H1 (cell line): ENCODE measurements at regions not wholly inside any gene's neighbourhood (a gene's known extent, or its start where the extent isn't known, plus 50 kb on each side); places are given as distances from the start of the nearest gene placed in this dataset.

Experiments used
- CTCF ChIA-PET: fragments of 300-600 bp; sonication (Branson Sonifier 250); formaldehyde crosslinking; loops from one replicate; lab custom pipeline; 2021; ENCODE audit not compliant: partially characterized antibody; lab: Charles Lee
- POLR2A ChIA-PET: fragments of 300-600 bp; sonication (Branson Sonifier 250); formaldehyde crosslinking; loops from one replicate; lab custom pipeline; 2021; ENCODE audit warnings: inconsistent platforms; ENCODE audit not compliant: partially characterized antibody; lab: Charles Lee
- DNase-seq, 2 experiments: peaks; one replicate each; pipeline versions ENCODE4 v3.0.0 to v3.0.0-alpha.2; 2010 to 2022; ENCODE audit warnings: low spot score in 2 of 2, low read depth in 1 of 2, mixed read lengths in 1 of 2
- FAIRE-seq: peaks from 2 replicates; lab custom pipeline; 2011; peaks lifted over from hg19 to GRCh38; lab: Jason Lieb, UNC
- H2AFZ ChIP-seq: 2 replicates; pipeline ENCODE4 v1.8.1; 2012; ENCODE audit warnings: low read length, inconsistent platforms
- H2AK5ac ChIP-seq: 2 replicates; pipeline ENCODE4 v1.6.1; 2013; ENCODE audit warnings: low read depth, low read length
- H2BK120ac ChIP-seq: replicated peaks from 2 replicates; pipeline ENCODE3; 2013; ENCODE audit warnings: low read depth, low read length, inconsistent platforms
- H2BK12ac ChIP-seq: 2 replicates; pipeline ENCODE4 v1.6.1; 2013; ENCODE audit warnings: low read depth, low read length
- H2BK15ac ChIP-seq: 2 replicates; pipeline ENCODE4 v1.6.1; 2013; ENCODE audit warnings: low read length
- H2BK20ac ChIP-seq: 2 replicates; pipeline ENCODE4 v1.6.1; 2013; ENCODE audit warnings: low read length
- H2BK5ac ChIP-seq: 2 replicates; pipeline ENCODE4 v1.6.1; 2013; ENCODE audit warnings: low read depth, low read length
- H3K14ac ChIP-seq: 2 replicates; pipeline ENCODE4 v1.6.1; 2013; ENCODE audit warnings: inconsistent platforms; ENCODE audit not compliant: insufficient read length
- H3K18ac ChIP-seq: 2 replicates; pipeline ENCODE4 v1.6.1; 2013; ENCODE audit warnings: low read length; ENCODE audit errors: extremely low read depth
- H3K23ac ChIP-seq: 2 replicates; pipeline ENCODE4 v1.6.1; 2013; ENCODE audit warnings: inconsistent platforms; ENCODE audit not compliant: insufficient read length
- H3K23me2 ChIP-seq: 2 replicates; pipeline ENCODE4 v1.6.1; 2013; ENCODE audit warnings: low read depth, low read length
- H3K27ac ChIP-seq: 2 replicates; pipeline ENCODE4 v1.6.1; 2011; ENCODE audit warnings: low read depth, low read length, inconsistent platforms
- H3K27me3 ChIP-seq, 4 experiments: replicated peaks in 1 of 4; 1 replicate in 1 of 4; 2 replicates in 3 of 4; pipeline versions ENCODE4 v1.6.1 to v1.8.1; 2011 to 2013; ENCODE audit warnings: low read length in 3 of 4, mild to moderate bottlenecking in 3 of 4, inconsistent platforms in 2 of 4, mixed read lengths in 2 of 4, moderate library complexity in 1 of 4; ENCODE audit not compliant: control insufficient read depth in 3 of 4, insufficient read depth in 3 of 4; ENCODE audit errors: extremely low read depth in 1 of 4
- H3K36me3 ChIP-seq, 4 experiments: 2 replicates each; pipeline versions ENCODE4 v1.6.1 to v1.8.1; 2011 to 2013; ENCODE audit warnings: mild to moderate bottlenecking in 4 of 4, low read length in 3 of 4, moderate library complexity in 2 of 4, control low read depth in 1 of 4, inconsistent platforms in 1 of 4; ENCODE audit not compliant: insufficient read depth in 4 of 4, control insufficient read depth in 2 of 4
- H3K4ac ChIP-seq: replicated peaks from 2 replicates; pipeline ENCODE3; 2013; ENCODE audit warnings: low read length, low read depth, mixed read lengths, inconsistent platforms; ENCODE audit not compliant: insufficient read length
- H3K4me1 ChIP-seq, 4 experiments: replicated peaks in 1 of 4; 1 replicate in 1 of 4; 2 replicates in 3 of 4; pipeline versions ENCODE4 v1.6.1 to v1.8.1; 2011 to 2013; ENCODE audit warnings: low read length in 3 of 4, inconsistent platforms in 2 of 4, mixed read lengths in 1 of 4; ENCODE audit not compliant: insufficient read depth in 4 of 4, control insufficient read depth in 3 of 4
- H3K4me2 ChIP-seq, 2 experiments: 2 replicates each; pipeline versions ENCODE4 v1.6.1 to v1.8.1; 2011 to 2013; ENCODE audit warnings: low read depth in 2 of 2, low read length in 2 of 2, control low read depth in 1 of 2, inconsistent platforms in 1 of 2, mild to moderate bottlenecking in 1 of 2; ENCODE audit not compliant: insufficient read depth in 1 of 2
- H3K4me3 ChIP-seq, 4 experiments: fragments of 200-600, 300-600 bp in 1 of 4; sonication (generic), shearing (Covaris generic), sonication (Bioruptor Twin) in 1 of 4; 2 replicates each; pipeline versions ENCODE4 v1.5.1 to v1.8.1; 2011 to 2016; ENCODE audit warnings: low read length in 4 of 4, low read depth in 3 of 4, control low read depth in 2 of 4, inconsistent platforms in 2 of 4, mild to moderate bottlenecking in 2 of 4, mixed read lengths in 1 of 4, moderate library complexity in 1 of 4; ENCODE audit not compliant: insufficient read depth in 2 of 4; ENCODE audit errors: extremely low read depth in 1 of 4
- H3K56ac ChIP-seq: replicated peaks from 2 replicates; pipeline ENCODE3; 2013; ENCODE audit warnings: low read depth, mild to moderate bottlenecking, mixed read lengths, low read length, inconsistent platforms; ENCODE audit not compliant: insufficient read length
- H3K79me1 ChIP-seq: 2 replicates; pipeline ENCODE4 v1.6.1; 2013; ENCODE audit warnings: low read depth, low read length, control low read depth
- H3K79me2 ChIP-seq, 2 experiments: 2 replicates each; pipeline versions ENCODE4 v1.6.1 to v1.8.1; 2012 to 2013; ENCODE audit warnings: low read length in 2 of 2, mild to moderate bottlenecking in 2 of 2, inconsistent platforms in 1 of 2; ENCODE audit not compliant: insufficient read depth in 2 of 2, control insufficient read depth in 1 of 2
- H3K9ac ChIP-seq, 4 experiments: replicated peaks in 1 of 4; 1 replicate in 1 of 4; 2 replicates in 3 of 4; pipeline versions ENCODE4 v1.6.1 to v1.8.1; 2011 to 2013; ENCODE audit warnings: low read depth in 3 of 4, low read length in 3 of 4, control low read depth in 2 of 4, mild to moderate bottlenecking in 2 of 4, moderate library complexity in 2 of 4, inconsistent platforms in 1 of 4; ENCODE audit errors: extremely low read depth in 1 of 4
- H3K9me3 ChIP-seq, 2 experiments: 2 replicates each; pipeline versions ENCODE4 v1.6.1 to v1.8.1; 2012 to 2013; ENCODE audit warnings: mild to moderate bottlenecking in 2 of 2, moderate library complexity in 2 of 2, control low read depth in 1 of 2, inconsistent platforms in 1 of 2, low read depth in 1 of 2, low read length in 1 of 2, mixed read lengths in 1 of 2; ENCODE audit not compliant: insufficient read depth in 2 of 2
- H4K20me1 ChIP-seq, 2 experiments: replicated peaks in 1 of 2; 2 replicates each; pipeline versions ENCODE3 to v1.8.1; 2011 to 2013; ENCODE audit warnings: inconsistent platforms in 2 of 2, low read length in 2 of 2, mild to moderate bottlenecking in 1 of 2; ENCODE audit not compliant: insufficient read depth in 2 of 2, control insufficient read depth in 1 of 2
- H4K5ac ChIP-seq: 2 replicates; pipeline ENCODE4 v1.6.1; 2013; ENCODE audit warnings: low read length, low read depth, mixed read lengths, inconsistent platforms; ENCODE audit not compliant: insufficient read length
- H4K8ac ChIP-seq: 2 replicates; pipeline ENCODE4 v1.8.0; 2013; ENCODE audit warnings: mild to moderate bottlenecking, moderate library complexity, low read length, inconsistent platforms; ENCODE audit not compliant: insufficient read depth; ENCODE audit errors: extremely low read depth
- H4K91ac ChIP-seq: replicated peaks from 2 replicates; pipeline ENCODE3; 2013; ENCODE audit warnings: low read length, mixed read lengths, inconsistent platforms; ENCODE audit not compliant: insufficient read length
- ASH2L ChIP-seq: fragments of 200-600, 300-600 bp; sonication (generic); IDR thresholded peaks from one replicate; pipeline ENCODE4 v1.7.1; 2017; ENCODE audit warnings: low read length
- CBX8 ChIP-seq: fragments of 300-800, 300-1000 bp; sonication (generic); IDR thresholded peaks from 2 replicates; pipeline ENCODE4 v1.7.1; 2016; ENCODE audit warnings: low read depth, low read length, borderline replicate concordance
- EP300 ChIP-seq, 2 experiments: IDR thresholded peaks; 1 replicate in 1 of 2; 2 replicates in 1 of 2; pipeline ENCODE4 v1.6.1; 2011 to 2012; ENCODE audit warnings: low read depth in 2 of 2, low read length in 2 of 2, mild to moderate bottlenecking in 2 of 2, borderline replicate concordance in 1 of 2, inconsistent platforms in 1 of 2, moderate library complexity in 1 of 2
- GABPA ChIP-seq: IDR thresholded peaks from 2 replicates; pipeline ENCODE4 v1.6.1; 2011; ENCODE audit warnings: mild to moderate bottlenecking, low read length, moderate library complexity, borderline replicate concordance; ENCODE audit not compliant: insufficient read depth
- JUND ChIP-seq: IDR thresholded peaks from 2 replicates; pipeline ENCODE4 v1.6.1; 2011; ENCODE audit warnings: mild to moderate bottlenecking, improper control_type of control experiment, low read length
- KDM1A ChIP-seq: fragments of 200-600, 300-600 bp; sonication (generic); IDR thresholded peaks from 2 replicates; pipeline ENCODE4 v1.7.1; 2016; ENCODE audit warnings: mild to moderate bottlenecking, low read length, borderline replicate concordance
- KDM5A ChIP-seq: fragments of 200-600 bp; IDR thresholded peaks from 2 replicates; pipeline ENCODE4 v1.7.1; 2012; ENCODE audit warnings: mild to moderate bottlenecking, low read length, inconsistent platforms, mixed read lengths
- POLR2AphosphoS5 ChIP-seq: IDR thresholded peaks from 2 replicates; pipeline ENCODE4 v1.6.1; 2011; ENCODE audit warnings: low read depth, low read length
- RAD21 ChIP-seq, 2 experiments: IDR thresholded peaks in 1 of 2; conservative IDR thresholded peaks in 1 of 2; 2 replicates each; pipeline ENCODE4 v1.6.1; 2011; ENCODE audit warnings: low read depth in 2 of 2, low read length in 2 of 2, improper control_type of control experiment in 1 of 2, inconsistent platforms in 1 of 2, mild to moderate bottlenecking in 1 of 2, moderate library complexity in 1 of 2
- RFX5 ChIP-seq: IDR thresholded peaks from 2 replicates; pipeline ENCODE4 v1.6.1; 2011; ENCODE audit warnings: low read depth, low read length, improper control_type of control experiment, borderline replicate concordance
- YY1 ChIP-seq: IDR thresholded peaks from 2 replicates; pipeline ENCODE4 v1.6.1; 2011; ENCODE audit warnings: low read depth, mild to moderate bottlenecking, low read length
- TF ChIP-seq, protein P1 (sequence below): IDR thresholded peaks from 2 replicates; pipeline ENCODE4 v1.6.1; 2012; ENCODE audit warnings: inconsistent platforms
- TF ChIP-seq, protein P2 (sequence below), 3 experiments: IDR thresholded peaks; 1 replicate in 2 of 3; 2 replicates in 1 of 3; pipeline versions ENCODE4 v1.5.1 to v1.6.1; 2011; ENCODE audit warnings: low read length in 3 of 3, mild to moderate bottlenecking in 3 of 3, inconsistent platforms in 2 of 3, low read depth in 1 of 3, moderate library complexity in 1 of 3; ENCODE audit not compliant: insufficient read depth in 1 of 3; ENCODE audit errors: control extremely low read depth in 1 of 3

GRCh38 chr6:9186148-9186547 is 750.8 kb upstream of the SLC35B3 start:
- Histone ChIP-seq H3K27ac (no peak overlapping the region), H2BK120ac (no peak overlapping the region), H2BK12ac (no peak overlapping the region), H3K9ac (no peak overlapping the region), H3K4me2 (no peak overlapping the region), H4K8ac (no peak overlapping the region), H3K14ac (no peak overlapping the region), H3K79me1 (no peaks in the 10 kb centered on the region), H2AFZ (no peak overlapping the region), H3K79me2 (no peaks in the 10 kb centered on the region), H3K56ac (no peak overlapping the region), H3K4me1 (no peaks in the 10 kb centered on the region), H3K23me2 (no peaks in the 10 kb centered on the region), H3K18ac (no peak overlapping the region), H3K9me3 (no peaks in the 10 kb centered on the region), H2BK20ac (no peak overlapping the region), H3K23ac (no peak overlapping the region), H4K91ac (no peak overlapping the region), H3K36me3 (no peaks in the 10 kb centered on the region), H3K4ac (no peak overlapping the region), H4K5ac (no peak overlapping the region), H3K27me3 (no peaks in the 10 kb centered on the region), H2AK5ac (no peak overlapping the region), H2BK15ac (no peak overlapping the region), H4K20me1 (no peaks in the 10 kb centered on the region), H3K4me3 (no peak overlapping the region), H2BK5ac (no peak overlapping the region)
- CTCF ChIA-PET: no interaction called here
- FAIRE-seq: no peak
- POLR2A ChIA-PET: no interaction called here
- DNase-seq: no peak
- TF ChIP-seq RAD21 (IDR thresholded peaks at IDR 0.05 in 1 of 2, conservative IDR thresholded peaks at IDR 0.05 in 1 of 2; ENCODE audit: low read depth in 2 of 2, low read length in 2 of 2): no peak
- TF ChIP-seq, protein P1, sequence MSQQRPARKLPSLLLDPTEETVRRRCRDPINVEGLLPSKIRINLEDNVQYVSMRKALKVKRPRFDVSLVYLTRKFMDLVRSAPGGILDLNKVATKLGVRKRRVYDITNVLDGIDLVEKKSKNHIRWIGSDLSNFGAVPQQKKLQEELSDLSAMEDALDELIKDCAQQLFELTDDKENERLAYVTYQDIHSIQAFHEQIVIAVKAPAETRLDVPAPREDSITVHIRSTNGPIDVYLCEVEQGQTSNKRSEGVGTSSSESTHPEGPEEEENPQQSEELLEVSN: no peak
- TF ChIP-seq, protein P2, sequence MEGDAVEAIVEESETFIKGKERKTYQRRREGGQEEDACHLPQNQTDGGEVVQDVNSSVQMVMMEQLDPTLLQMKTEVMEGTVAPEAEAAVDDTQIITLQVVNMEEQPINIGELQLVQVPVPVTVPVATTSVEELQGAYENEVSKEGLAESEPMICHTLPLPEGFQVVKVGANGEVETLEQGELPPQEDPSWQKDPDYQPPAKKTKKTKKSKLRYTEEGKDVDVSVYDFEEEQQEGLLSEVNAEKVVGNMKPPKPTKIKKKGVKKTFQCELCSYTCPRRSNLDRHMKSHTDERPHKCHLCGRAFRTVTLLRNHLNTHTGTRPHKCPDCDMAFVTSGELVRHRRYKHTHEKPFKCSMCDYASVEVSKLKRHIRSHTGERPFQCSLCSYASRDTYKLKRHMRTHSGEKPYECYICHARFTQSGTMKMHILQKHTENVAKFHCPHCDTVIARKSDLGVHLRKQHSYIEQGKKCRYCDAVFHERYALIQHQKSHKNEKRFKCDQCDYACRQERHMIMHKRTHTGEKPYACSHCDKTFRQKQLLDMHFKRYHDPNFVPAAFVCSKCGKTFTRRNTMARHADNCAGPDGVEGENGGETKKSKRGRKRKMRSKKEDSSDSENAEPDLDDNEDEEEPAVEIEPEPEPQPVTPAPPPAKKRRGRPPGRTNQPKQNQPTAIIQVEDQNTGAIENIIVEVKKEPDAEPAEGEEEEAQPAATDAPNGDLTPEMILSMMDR (IDR thresholded peaks at IDR 0.05; ENCODE audit: control extremely low read depth in 1 of 3, insufficient read depth in 1 of 3, low read depth in 1 of 3, low read length in 3 of 3): no peak
- no peak for TF ChIP-seq EP300 (IDR thresholded peaks at IDR 0.05; ENCODE audit: borderline replicate concordance in 1 of 2, low read depth in 2 of 2, low read length in 2 of 2)
- TF ChIP-seq POLR2AphosphoS5: no peak
- TF ChIP-seq JUND: no peak
- TF ChIP-seq KDM1A: no peak
- no peak for TF ChIP-seq CBX8
- no peak for TF ChIP-seq YY1
- no peak for TF ChIP-seq KDM5A
- TF ChIP-seq GABPA: no peak
- TF ChIP-seq RFX5: no peak
- no peak for TF ChIP-seq ASH2L
